ENCODE measurements at regions not wholly inside any gene's neighbourhood (a gene's known extent, or its start where the extent isn't known, plus 50 kb on each side); places are given as distances from the start of the nearest gene placed in this dataset.

GRCh38 chr12:66962290-66962689 is 283.4 kb upstream of the GRIP1 start:
- Histone ChIP-seq H3K4me3 (ENCODE audit: low read length, poor library complexity, severe bottlenecking) (no peak overlapping the region), H3K4me2 (ENCODE audit: low read depth, low read length, poor library complexity, severe bottlenecking) (no peak overlapping the region), H3K27me3 (ENCODE audit: insufficient read depth, low read length, poor library complexity, severe bottlenecking) (peaks cover 34% of the 10 kb centered on the region), H4K20me1 (ENCODE audit: insufficient read depth, low read length, poor library complexity, severe bottlenecking) (no peaks in the 10 kb centered on the region), H3K4me1 (ENCODE audit: insufficient read depth, low read length, poor library complexity, severe bottlenecking) (peaks cover 6% of the 10 kb centered on the region), H2AFZ (ENCODE audit: low read length) (no peak overlapping the region), H3K9ac (ENCODE audit: low read depth, low read length, poor library complexity, severe bottlenecking) (no peak overlapping the region), H3K36me3 (ENCODE audit: insufficient read depth, low read length) (no peaks in the 10 kb centered on the region), H3K9me3 (ENCODE audit: insufficient read depth, low read depth, low read length) (no peaks in the 10 kb centered on the region), H3F3A (ENCODE audit: low read depth) (no peaks in the 10 kb centered on the region), H3K79me2 (ENCODE audit: insufficient read depth, low read length) (no peaks in the 10 kb centered on the region), H3K9me2 (replicated peaks; ENCODE audit: low read depth, low read length) (no peaks in the 10 kb centered on the region)
- TF ChIP-seq CTCF (conservative IDR thresholded peaks at IDR 0.05; ENCODE audit: low read length) (no peak), EZH2phosphoT487 (IDR thresholded peaks at IDR 0.05; ENCODE audit: borderline replicate concordance) (no peak)

GRCh38 chr12:66963901-66964300 is 285.0 kb upstream of the GRIP1 start:
- Histone ChIP-seq H3K9ac (ENCODE audit: low read depth, low read length, poor library complexity, severe bottlenecking) (no peak overlapping the region), H3K36me3 (ENCODE audit: insufficient read depth, low read length) (no peaks in the 10 kb centered on the region), H3F3A (ENCODE audit: low read depth) (no peaks in the 10 kb centered on the region), H3K27me3 (ENCODE audit: insufficient read depth, low read length, poor library complexity, severe bottlenecking) (peaks cover 48% of the 10 kb centered on the region), H3K79me2 (ENCODE audit: insufficient read depth, low read length) (no peaks in the 10 kb centered on the region), H3K9me2 (replicated peaks; ENCODE audit: low read depth, low read length) (no peaks in the 10 kb centered on the region), H3K9me3 (ENCODE audit: insufficient read depth, low read depth, low read length) (no peaks in the 10 kb centered on the region), H3K4me1 (ENCODE audit: insufficient read depth, low read length, poor library complexity, severe bottlenecking) (peaks cover 6% of the 10 kb centered on the region), H3K4me3 (ENCODE audit: low read length, poor library complexity, severe bottlenecking) (no peak overlapping the region), H3K4me2 (ENCODE audit: low read depth, low read length, poor library complexity, severe bottlenecking) (no peak overlapping the region), H4K20me1 (ENCODE audit: insufficient read depth, low read length, poor library complexity, severe bottlenecking) (no peaks in the 10 kb centered on the region), H2AFZ (ENCODE audit: low read length) (no peak overlapping the region)
- TF ChIP-seq CTCF (conservative IDR thresholded peaks at IDR 0.05; ENCODE audit: low read length) (no peak), EZH2phosphoT487 (IDR thresholded peaks at IDR 0.05; ENCODE audit: borderline replicate concordance) (no peak)

- H3K9me3 ChIP-seq (ENCODE audit: insufficient read depth, low read depth, low read length): no peaks in the 10 kb centered on the region
- H3K9ac ChIP-seq (ENCODE audit: low read depth, low read length, poor library complexity, severe bottlenecking): no peak overlapping the region
- H3F3A ChIP-seq (ENCODE audit: low read depth): no peaks in the 10 kb centered on the region
- H3K4me1 ChIP-seq (ENCODE audit: insufficient read depth, low read length, poor library complexity, severe bottlenecking): peaks cover 6% of the 10 kb centered on the region
- TF ChIP-seq CTCF (conservative IDR thresholded peaks at IDR 0.05; ENCODE audit: low read length): no peak
- TF ChIP-seq EZH2phosphoT487 (IDR thresholded peaks at IDR 0.05; ENCODE audit: borderline replicate concordance): no peak
- no peaks in the 10 kb centered on the region for H3K36me3 ChIP-seq (ENCODE audit: insufficient read depth, low read length)
- no peak overlapping the region for H2AFZ ChIP-seq (ENCODE audit: low read length)
- H3K4me2 ChIP-seq (ENCODE audit: low read depth, low read length, poor library complexity, severe bottlenecking): no peak overlapping the region
- H3K79me2 ChIP-seq (ENCODE audit: insufficient read depth, low read length): no peaks in the 10 kb centered on the region
- no peaks in the 10 kb centered on the region for H3K9me2 ChIP-seq (replicated peaks; ENCODE audit: low read depth, low read length)
- H4K20me1 ChIP-seq (ENCODE audit: insufficient read depth, low read length, poor library complexity, severe bottlenecking): no peaks in the 10 kb centered on the region
- no peak overlapping the region for H3K4me3 ChIP-seq (ENCODE audit: low read length, poor library complexity, severe bottlenecking)
- peaks cover 52% of the 10 kb centered on the region for H3K27me3 ChIP-seq (ENCODE audit: insufficient read depth, low read length, poor library complexity, severe bottlenecking)
Observed at GRCh38 chr12:66964629-66965028, 285.8 kb upstream of the GRIP1 start.

Measured in Loucy (cell line).